ENCODE measurements at regions not wholly inside any gene's neighbourhood (a gene's known extent, or its start where the extent isn't known, plus 50 kb on each side); places are given as distances from the start of the nearest gene placed in this dataset.
"Not testable (repeated sequence)": the region's sequence is repeated elsewhere in the genome, so short reads cannot be mapped to it uniquely, and the experiment has no call there.

DNA sequence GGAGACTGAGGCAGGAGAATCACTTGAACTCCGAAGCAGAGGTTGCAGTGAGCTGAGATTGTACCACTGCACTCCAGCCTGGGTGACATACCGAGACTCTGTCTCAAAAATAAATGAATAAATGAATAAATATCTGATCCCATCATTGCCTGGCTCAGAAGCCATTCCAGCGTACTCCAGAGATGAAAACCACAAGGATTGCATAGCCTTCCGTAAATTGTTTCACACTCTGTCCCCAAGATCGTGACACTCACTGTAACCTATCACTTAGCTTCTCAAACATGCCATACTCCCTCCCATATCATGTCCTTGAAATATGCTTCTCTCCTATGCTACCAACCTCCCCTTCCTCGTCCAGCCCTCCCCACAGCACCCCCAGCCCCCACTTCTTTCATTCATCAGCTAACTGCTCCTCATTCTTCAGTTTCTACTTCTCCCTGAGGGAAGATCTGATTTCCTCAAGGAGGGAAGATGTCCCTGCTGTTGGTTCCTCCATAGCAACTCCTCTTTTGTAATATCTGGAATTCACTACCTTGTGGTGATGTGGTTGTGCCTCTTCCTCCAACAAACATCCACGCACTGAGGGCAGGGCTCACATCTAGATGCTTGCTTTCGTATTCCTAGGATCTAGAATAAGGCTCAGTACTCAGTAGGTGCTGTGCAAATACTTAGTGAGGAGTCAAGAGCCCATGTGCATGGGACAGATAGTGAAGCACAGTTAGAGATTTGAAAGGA, 744.9 kb upstream of the TPTE start:
- TF ChIP-seq, protein P1, sequence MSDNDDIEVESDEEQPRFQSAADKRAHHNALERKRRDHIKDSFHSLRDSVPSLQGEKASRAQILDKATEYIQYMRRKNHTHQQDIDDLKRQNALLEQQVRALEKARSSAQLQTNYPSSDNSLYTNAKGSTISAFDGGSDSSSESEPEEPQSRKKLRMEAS (IDR thresholded peaks at IDR 0.05), result not testable (repeated sequence)
- TF ChIP-seq, protein P2, sequence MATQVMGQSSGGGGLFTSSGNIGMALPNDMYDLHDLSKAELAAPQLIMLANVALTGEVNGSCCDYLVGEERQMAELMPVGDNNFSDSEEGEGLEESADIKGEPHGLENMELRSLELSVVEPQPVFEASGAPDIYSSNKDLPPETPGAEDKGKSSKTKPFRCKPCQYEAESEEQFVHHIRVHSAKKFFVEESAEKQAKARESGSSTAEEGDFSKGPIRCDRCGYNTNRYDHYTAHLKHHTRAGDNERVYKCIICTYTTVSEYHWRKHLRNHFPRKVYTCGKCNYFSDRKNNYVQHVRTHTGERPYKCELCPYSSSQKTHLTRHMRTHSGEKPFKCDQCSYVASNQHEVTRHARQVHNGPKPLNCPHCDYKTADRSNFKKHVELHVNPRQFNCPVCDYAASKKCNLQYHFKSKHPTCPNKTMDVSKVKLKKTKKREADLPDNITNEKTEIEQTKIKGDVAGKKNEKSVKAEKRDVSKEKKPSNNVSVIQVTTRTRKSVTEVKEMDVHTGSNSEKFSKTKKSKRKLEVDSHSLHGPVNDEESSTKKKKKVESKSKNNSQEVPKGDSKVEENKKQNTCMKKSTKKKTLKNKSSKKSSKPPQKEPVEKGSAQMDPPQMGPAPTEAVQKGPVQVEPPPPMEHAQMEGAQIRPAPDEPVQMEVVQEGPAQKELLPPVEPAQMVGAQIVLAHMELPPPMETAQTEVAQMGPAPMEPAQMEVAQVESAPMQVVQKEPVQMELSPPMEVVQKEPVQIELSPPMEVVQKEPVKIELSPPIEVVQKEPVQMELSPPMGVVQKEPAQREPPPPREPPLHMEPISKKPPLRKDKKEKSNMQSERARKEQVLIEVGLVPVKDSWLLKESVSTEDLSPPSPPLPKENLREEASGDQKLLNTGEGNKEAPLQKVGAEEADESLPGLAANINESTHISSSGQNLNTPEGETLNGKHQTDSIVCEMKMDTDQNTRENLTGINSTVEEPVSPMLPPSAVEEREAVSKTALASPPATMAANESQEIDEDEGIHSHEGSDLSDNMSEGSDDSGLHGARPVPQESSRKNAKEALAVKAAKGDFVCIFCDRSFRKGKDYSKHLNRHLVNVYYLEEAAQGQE (IDR thresholded peaks at IDR 0.05), result not testable (repeated sequence)
- not testable (repeated sequence) for TF ChIP-seq RAD21, SP1, JUND (IDR thresholded peaks at IDR 0.05)
- TF ChIP-seq, protein P3, sequence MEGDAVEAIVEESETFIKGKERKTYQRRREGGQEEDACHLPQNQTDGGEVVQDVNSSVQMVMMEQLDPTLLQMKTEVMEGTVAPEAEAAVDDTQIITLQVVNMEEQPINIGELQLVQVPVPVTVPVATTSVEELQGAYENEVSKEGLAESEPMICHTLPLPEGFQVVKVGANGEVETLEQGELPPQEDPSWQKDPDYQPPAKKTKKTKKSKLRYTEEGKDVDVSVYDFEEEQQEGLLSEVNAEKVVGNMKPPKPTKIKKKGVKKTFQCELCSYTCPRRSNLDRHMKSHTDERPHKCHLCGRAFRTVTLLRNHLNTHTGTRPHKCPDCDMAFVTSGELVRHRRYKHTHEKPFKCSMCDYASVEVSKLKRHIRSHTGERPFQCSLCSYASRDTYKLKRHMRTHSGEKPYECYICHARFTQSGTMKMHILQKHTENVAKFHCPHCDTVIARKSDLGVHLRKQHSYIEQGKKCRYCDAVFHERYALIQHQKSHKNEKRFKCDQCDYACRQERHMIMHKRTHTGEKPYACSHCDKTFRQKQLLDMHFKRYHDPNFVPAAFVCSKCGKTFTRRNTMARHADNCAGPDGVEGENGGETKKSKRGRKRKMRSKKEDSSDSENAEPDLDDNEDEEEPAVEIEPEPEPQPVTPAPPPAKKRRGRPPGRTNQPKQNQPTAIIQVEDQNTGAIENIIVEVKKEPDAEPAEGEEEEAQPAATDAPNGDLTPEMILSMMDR (IDR thresholded peaks at IDR 0.05; ENCODE audit: low read depth, low read length, missing input control), result not testable (repeated sequence)
